Esophagus squamous epithelium (tissue), 5 donors: ENCODE measurements at regions not wholly inside any gene's neighbourhood (a gene's known extent, or its start where the extent isn't known, plus 50 kb on each side); places are given as distances from the start of the nearest gene placed in this dataset.

ENCODE experiments used
- DNase-seq: peaks from one replicate; lab custom pipeline; 2025; lab: John Stamatoyannopoulos, UW
- H3K27ac ChIP-seq, 4 donors: fragments of 200-600 bp; sonication (generic); one replicate each; pipeline ENCODE4 v1.5.1; 2016 to 2019; ENCODE audit warnings: mild to moderate bottlenecking in 1 of 4
- H3K27me3 ChIP-seq, 4 donors: fragments of 200-600 bp; sonication (generic); 1 replicate in 3 of 4; 2 replicates in 1 of 4; pipeline versions ENCODE4 v1.5.1 to v1.6.0; 2017 to 2021; ENCODE audit warnings: antibody characterized with exemption in 1 of 4
- H3K36me3 ChIP-seq, 3 donors: fragments of 200-600 bp; sonication (generic); one replicate each; pipeline ENCODE4 v1.5.1; 2016 to 2019
- H3K4me1 ChIP-seq, 3 donors: fragments of 200-600 bp; sonication (generic); one replicate each; pipeline ENCODE4 v1.5.1; 2017 to 2019
- H3K4me3 ChIP-seq, 4 donors: fragments of 200-600 bp; sonication (generic); 1 replicate in 3 of 4; 2 replicates in 1 of 4; pipeline ENCODE4 v1.5.1; 2016 to 2019; ENCODE audit warnings: mild to moderate bottlenecking in 2 of 4, moderate library complexity in 1 of 4
- H3K9me3 ChIP-seq, 3 donors: fragments of 200-600 bp; sonication (generic); one replicate each; pipeline ENCODE4 v1.5.1; 2016 to 2019
- POLR2A ChIP-seq, 4 donors: fragments of 450-650 bp; IDR thresholded peaks; one replicate each; pipeline ENCODE4 v1.6.1; 2017; ENCODE audit warnings: antibody characterized with exemption in 4 of 4, mild to moderate bottlenecking in 4 of 4, moderate library complexity in 3 of 4
- WGBS, 2 donors: methylation state at CpG; one replicate each; pipeline ENCODE4 v1.1.5; 2018; 5-methylcytosine and 5-hydroxymethylcytosine counted together
- intact Hi-C: fragments of 100-400 bp; cut with DNase I; formaldehyde crosslinking; loops from one replicate; pipeline ENCODE4 v1.15.0; 2022
- TF ChIP-seq, protein P1 (sequence below), 6 experiments: fragments of 450-650 bp in 4 of 6; fragments of 200-600 bp in 2 of 6; sonication (generic) in 2 of 6; IDR thresholded peaks; one replicate each; pipeline ENCODE4 v1.5.1; 2016 to 2019; ENCODE audit warnings: antibody characterized with exemption in 6 of 6, mild to moderate bottlenecking in 4 of 6, moderate library complexity in 4 of 6
- donor health status: DM: yes; HTN: yes; CAD: no.

DNA sequence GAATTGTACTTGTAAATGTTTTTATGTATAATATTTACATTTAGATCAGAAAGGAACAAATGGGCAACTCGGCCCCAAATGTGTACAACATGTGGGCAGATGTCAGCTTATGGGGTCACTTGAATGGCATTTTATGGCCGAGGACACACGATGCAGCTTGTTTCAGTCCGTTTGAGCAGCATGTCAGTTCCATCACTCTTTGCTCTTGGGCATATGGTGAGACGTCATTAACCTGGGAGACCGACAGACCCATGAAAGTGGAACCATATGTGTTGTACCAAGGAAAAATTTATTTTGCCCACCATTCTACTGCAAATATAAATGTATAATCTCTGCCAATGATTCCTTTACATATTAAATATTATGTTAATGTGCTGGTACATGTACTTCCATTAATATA lies 561.9 kb upstream of the SOX9 start:
- WGBS, 2 donors: 69 to 74% methylated on average over 6 of the region's 6 CpGs
- no peaks in the 10 kb centered on the region for H3K36me3 ChIP-seq
- H3K27me3 ChIP-seq: no peaks in the 10 kb centered on the region
- H3K27ac ChIP-seq: no peak overlapping the region
- intact Hi-C loops: no loop called here
- H3K4me1 ChIP-seq: no peaks in the 10 kb centered on the region
- H3K9me3 ChIP-seq: no peaks in the 10 kb centered on the region
- TF ChIP-seq POLR2A (IDR thresholded peaks at IDR 0.05): no peak
- TF ChIP-seq, protein P1, sequence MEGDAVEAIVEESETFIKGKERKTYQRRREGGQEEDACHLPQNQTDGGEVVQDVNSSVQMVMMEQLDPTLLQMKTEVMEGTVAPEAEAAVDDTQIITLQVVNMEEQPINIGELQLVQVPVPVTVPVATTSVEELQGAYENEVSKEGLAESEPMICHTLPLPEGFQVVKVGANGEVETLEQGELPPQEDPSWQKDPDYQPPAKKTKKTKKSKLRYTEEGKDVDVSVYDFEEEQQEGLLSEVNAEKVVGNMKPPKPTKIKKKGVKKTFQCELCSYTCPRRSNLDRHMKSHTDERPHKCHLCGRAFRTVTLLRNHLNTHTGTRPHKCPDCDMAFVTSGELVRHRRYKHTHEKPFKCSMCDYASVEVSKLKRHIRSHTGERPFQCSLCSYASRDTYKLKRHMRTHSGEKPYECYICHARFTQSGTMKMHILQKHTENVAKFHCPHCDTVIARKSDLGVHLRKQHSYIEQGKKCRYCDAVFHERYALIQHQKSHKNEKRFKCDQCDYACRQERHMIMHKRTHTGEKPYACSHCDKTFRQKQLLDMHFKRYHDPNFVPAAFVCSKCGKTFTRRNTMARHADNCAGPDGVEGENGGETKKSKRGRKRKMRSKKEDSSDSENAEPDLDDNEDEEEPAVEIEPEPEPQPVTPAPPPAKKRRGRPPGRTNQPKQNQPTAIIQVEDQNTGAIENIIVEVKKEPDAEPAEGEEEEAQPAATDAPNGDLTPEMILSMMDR (IDR thresholded peaks at IDR 0.05): no peak
- H3K4me3 ChIP-seq: no peak overlapping the region
- no peak for DNase-seq

DNA sequence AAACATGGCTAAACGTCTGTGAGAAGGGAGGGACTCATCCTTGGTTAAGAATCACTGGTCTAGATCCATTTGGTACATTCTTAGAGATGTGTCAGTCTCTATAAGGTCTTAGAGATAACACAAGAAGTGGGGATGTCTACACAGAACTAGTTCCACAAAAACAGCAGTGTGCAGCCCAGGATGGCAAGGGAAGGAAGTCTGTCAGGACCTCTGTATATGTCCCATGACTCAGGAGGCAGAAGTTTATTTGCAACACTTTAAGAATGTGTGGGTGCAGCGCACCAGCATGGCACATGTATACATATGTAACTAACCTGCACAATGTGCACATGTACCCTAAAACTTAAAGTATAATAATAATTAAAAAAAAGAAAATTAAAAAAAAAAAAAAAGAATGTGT lies 548.5 kb upstream of the SOX9 start:
- WGBS, 2 donors: 55 to 78% methylated on average over 2 of the region's 2 CpGs
- intact Hi-C loops: no loop called here
- no peak overlapping the region for H3K4me3 ChIP-seq
- H3K36me3 ChIP-seq: no peaks in the 10 kb centered on the region
- peaks cover 0 to 5% (median 0%) of the 10 kb centered on the region in 3 donors for H3K9me3 ChIP-seq
- no peak for DNase-seq
- H3K4me1 ChIP-seq: no peaks in the 10 kb centered on the region
- H3K27me3 ChIP-seq: no peaks in the 10 kb centered on the region
- no peak for TF ChIP-seq POLR2A (IDR thresholded peaks at IDR 0.05)
- TF ChIP-seq, protein P1 (IDR thresholded peaks at IDR 0.05): no peak
- H3K27ac ChIP-seq: no peak overlapping the region

DNA sequence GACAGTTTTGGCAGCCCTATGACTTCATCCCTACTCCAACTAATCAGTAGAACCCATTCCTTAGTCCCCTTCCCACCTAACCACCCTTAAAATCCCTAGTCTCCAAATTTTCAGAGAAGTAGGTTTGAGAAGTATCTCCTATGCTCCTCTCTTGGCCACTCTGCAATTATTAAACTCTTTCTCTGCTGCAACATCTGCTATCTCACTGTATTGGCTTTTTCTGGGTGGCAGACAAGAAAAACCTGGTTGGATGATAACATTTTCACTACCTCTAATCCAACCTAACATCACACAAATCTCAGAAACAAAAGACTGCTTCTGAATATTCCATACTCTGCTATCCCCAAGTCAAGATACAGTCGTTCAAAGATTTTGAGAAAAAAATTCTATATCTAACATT lies 542.4 kb upstream of the SOX9 start:
- Histone ChIP-seq H3K4me1 (no peaks in the 10 kb centered on the region), H3K4me3 (no peak overlapping the region), H3K27ac (no peak overlapping the region), H3K27me3 (no peaks in the 10 kb centered on the region), H3K9me3 (peaks cover 0 to 16% (median 8%) of the 10 kb centered on the region in 3 donors), H3K36me3 (no peaks in the 10 kb centered on the region)
- 93 to 94% methylated on average over 1 of the region's 1 CpG for WGBS, 2 donors
- TF ChIP-seq POLR2A (IDR thresholded peaks at IDR 0.05): no peak
- TF ChIP-seq, protein P1 (IDR thresholded peaks at IDR 0.05): no peak
- intact Hi-C loops: no loop called here
- DNase-seq: no peak

GRCh38 chr17:71580220-71580619 lies 540.6 kb upstream of the SOX9 start:
- no peaks in the 10 kb centered on the region for H3K4me1 ChIP-seq
- no peaks in the 10 kb centered on the region for H3K36me3 ChIP-seq
- TF ChIP-seq POLR2A (IDR thresholded peaks at IDR 0.05): no peak
- TF ChIP-seq, protein P1 (IDR thresholded peaks at IDR 0.05): no peak
- DNase-seq: no peak
- no peak overlapping the region for H3K27ac ChIP-seq
- H3K27me3 ChIP-seq: no peaks in the 10 kb centered on the region
- H3K4me3 ChIP-seq: no peak overlapping the region
- H3K9me3 ChIP-seq: peaks cover 0 to 16% (median 8%) of the 10 kb centered on the region in 3 donors
- intact Hi-C loops: no loop called here

DNA sequence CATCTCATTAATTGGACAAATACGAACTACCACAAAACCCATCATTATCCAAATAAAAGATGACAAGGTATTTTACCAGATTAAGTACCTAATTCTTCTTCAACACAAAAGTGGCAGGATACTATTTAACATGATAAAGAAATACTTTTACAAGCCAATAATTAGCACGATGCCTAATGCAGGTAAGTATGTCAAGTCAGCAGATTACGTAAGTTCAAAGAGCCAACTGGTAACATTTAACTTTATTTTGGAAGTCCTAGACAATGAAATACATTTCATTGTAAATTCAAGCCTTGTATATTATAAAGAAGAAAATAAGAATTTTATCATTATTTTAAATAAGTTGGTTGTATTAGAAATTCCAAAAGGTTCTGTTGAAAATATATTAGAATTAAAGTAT lies 535.3 kb upstream of the SOX9 start:
- H3K36me3 ChIP-seq: no peaks in the 10 kb centered on the region
- intact Hi-C loops: no loop called here
- DNase-seq: no peak
- no peaks in the 10 kb centered on the region for H3K4me1 ChIP-seq
- no peak for TF ChIP-seq POLR2A (IDR thresholded peaks at IDR 0.05)
- TF ChIP-seq, protein P1 (IDR thresholded peaks at IDR 0.05): no peak
- no peak overlapping the region for H3K4me3 ChIP-seq
- H3K9me3 ChIP-seq: no peaks in the 10 kb centered on the region
- 67 to 70% methylated on average over 3 of the region's 3 CpGs for WGBS, 2 donors
- H3K27ac ChIP-seq: no peak overlapping the region
- H3K27me3 ChIP-seq: no peaks in the 10 kb centered on the region
